GM12873 (cell line): ENCODE measurements at regions not wholly inside any gene's neighbourhood (a gene's known extent, or its start where the extent isn't known, plus 50 kb on each side); places are given as distances from the start of the nearest gene placed in this dataset.

ENCODE experiments used
- TF ChIP-seq, protein P1 (sequence below): IDR thresholded peaks from 2 replicates; pipeline ENCODE4 v1.5.1; 2012; ENCODE audit warnings: low read depth, mild to moderate bottlenecking, moderate library complexity, low read length, control low read depth; ENCODE audit not compliant: insufficient read depth; ENCODE audit errors: missing control alignments

DNA sequence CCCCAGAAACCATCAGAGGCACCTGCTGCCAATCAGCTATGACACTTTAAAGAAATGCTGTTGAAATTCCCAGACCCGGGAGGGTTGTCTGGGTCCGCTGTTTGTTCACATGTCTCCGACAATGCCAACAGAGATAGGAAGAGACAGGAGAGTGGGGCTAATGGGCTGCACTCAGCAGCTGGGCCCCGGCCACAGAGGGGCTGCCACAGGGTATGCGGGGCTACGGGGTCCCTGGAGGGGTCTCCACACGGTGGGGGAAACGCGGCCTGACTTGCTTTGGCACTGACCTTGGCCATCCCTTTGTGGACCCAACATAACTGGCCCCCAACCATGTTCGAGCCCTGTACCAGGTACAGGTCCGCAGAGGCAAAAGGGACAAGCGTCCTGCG is 121.0 kb upstream of the PPP1R26 start:
- TF ChIP-seq, protein P1, sequence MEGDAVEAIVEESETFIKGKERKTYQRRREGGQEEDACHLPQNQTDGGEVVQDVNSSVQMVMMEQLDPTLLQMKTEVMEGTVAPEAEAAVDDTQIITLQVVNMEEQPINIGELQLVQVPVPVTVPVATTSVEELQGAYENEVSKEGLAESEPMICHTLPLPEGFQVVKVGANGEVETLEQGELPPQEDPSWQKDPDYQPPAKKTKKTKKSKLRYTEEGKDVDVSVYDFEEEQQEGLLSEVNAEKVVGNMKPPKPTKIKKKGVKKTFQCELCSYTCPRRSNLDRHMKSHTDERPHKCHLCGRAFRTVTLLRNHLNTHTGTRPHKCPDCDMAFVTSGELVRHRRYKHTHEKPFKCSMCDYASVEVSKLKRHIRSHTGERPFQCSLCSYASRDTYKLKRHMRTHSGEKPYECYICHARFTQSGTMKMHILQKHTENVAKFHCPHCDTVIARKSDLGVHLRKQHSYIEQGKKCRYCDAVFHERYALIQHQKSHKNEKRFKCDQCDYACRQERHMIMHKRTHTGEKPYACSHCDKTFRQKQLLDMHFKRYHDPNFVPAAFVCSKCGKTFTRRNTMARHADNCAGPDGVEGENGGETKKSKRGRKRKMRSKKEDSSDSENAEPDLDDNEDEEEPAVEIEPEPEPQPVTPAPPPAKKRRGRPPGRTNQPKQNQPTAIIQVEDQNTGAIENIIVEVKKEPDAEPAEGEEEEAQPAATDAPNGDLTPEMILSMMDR: no peak

DNA sequence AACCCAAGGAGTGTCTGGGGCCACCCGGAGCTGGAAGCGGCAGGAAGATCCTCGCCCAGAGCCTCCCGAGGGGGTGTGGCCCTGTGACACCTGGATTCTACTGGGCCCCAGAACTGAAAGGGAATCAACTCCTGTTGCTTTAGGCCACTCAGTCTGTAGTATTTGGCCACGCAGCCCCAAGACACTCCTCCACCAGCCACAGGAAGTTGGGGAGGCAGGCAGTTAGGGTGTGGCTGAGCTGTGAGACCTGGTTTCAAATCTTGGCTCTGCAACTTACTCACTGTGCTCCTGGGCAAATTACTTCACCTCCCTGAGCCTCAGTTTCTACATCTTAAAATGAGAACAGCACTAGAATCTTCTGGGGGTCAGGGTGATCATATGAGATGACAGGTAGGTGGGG is 119.8 kb upstream of the PPP1R26 start:
- TF ChIP-seq, protein P1: no peak

DNA sequence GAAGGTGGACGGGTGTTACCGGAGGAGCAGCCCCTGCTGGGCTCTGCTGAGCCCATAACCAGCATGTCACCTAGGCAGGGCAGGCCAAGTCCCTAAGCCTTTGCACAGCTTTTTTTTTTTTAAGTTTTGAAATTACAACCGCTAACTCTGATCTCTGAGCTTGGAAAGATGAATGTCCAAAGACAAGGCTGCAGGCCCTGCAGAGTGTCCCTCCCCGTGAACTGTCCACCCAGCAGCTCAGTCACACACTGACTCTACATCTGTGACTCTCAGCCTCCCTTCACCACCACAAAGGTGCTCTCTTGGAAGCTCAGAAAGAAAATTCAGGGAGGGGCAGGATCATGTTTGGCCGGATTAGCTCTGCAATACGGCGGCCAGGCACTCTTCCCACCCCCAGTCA is 119.0 kb upstream of the PPP1R26 start:
- TF ChIP-seq, protein P1: no peak

DNA sequence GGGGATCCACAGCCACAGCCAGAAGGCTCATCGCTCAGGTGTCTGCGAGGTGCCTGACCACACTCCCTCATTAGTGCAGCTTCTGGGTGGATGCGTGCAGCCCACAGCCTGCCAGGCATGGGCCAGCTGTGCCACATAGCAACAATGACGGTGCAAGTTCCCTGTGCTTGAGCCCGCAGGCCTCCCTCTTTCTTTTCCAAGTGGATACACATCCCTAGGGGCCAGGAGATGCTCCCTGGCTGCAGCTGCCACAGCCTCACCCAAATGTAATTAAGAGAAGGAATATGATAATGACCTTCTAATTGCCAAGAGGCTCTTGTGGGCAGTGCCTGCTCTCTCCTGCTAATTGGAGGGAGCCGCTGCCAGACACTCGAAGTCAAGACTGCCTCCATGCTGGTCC is 116.0 kb upstream of the PPP1R26 start:
- TF ChIP-seq, protein P1: no peak

DNA sequence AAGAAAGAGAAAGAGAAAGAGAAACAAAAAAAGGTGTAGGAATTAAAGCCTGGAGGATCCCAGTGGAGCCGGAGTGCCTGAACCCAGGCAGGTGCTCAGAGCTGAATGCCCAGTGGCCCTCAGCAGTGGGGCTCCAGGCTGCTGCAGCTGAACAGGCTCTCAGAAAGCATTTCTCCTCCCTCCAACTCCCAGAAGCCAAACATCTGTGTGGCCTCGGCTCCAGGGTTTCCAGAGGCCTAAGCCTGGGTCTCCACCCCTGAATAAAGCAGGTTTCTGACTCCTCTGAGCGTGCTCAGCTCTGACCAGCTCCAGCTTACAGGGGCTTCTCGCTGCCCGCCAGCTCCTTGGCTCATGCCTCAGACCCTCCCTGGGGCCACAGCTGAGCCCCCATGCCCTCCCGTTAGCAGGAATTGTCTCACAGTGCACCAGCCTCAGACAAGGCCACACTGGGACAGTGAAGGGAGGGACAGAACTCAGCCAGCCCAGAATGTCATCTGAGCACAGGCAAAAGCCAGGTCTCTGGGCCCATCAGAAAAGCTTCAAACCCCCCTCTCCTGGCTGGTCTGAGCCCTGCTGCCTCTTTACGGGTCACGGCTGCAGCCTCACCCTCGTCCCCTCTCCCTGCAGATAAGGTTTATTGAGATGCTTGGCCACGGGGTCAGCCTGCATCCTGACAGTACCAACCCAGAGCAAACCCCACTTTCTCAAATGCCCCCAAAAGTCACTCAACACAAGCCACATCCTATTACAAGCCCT is 114.4 kb upstream of the PPP1R26 start:
- TF ChIP-seq, protein P1: no peak

DNA sequence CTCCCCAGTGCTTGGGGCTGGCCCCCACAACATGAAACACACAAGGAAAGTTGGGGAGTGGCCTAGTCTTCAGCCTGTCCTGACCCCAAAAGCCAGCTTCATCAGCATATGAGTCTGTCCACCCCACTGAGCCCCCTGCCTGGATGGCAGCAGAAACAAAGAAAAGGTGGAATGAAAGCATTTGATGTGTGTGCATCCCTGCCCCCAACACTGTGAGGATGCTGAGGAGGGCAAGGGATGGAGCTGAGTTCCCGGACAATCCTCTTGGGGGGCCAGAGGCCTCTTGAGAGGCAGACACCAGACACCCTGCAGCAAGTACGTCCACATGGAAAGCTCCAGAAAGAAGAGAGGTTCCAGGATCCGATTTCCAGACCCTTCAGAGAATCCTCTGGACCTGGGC is 113.5 kb upstream of the PPP1R26 start:
- TF ChIP-seq, protein P1: no peak

DNA sequence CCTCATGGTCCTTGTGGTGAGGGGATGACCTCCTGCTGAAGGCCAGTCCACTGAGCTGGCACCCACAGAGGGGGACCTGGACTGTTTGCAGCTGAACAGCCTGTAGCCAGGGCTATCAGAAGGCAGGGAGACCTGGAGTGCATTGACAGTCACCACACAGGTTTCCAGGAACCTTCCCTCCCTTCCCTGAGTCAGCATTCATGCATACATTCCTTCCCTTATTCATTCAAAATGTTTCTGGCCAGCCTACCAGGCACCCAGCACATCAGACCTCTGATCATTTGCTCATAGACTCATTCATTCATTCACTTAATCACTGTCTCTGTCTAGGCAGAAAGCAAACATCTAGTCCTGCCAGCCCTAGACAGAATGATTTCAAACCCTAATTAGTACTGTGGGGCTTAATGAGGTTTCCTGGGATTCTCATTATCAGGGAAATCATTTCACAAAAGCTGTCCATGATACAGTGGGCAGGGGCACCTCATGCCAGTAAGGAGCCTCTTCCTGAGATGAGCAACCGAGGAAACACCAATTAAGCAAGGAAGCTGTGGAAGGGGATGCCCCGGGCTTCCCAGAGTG is 110.1 kb upstream of the PPP1R26 start:
- TF ChIP-seq, protein P1: no peak
